Left ventricle myocardium superior (tissue), 1 donor: ENCODE measurements at regions not wholly inside any gene's neighbourhood (a gene's known extent, or its start where the extent isn't known, plus 50 kb on each side); places are given as distances from the start of the nearest gene placed in this dataset.
"Not testable (repeated sequence)": the region's sequence is repeated elsewhere in the genome, so short reads cannot be mapped to it uniquely, and the experiment has no call there.

Experiments used
- ATAC-seq: fragments of 200-7000 bp; cut with Tn5 transposase; one replicate; pipeline ENCODE4 v1.9.1; 2020; ENCODE audit warnings: mild to moderate bottlenecking, moderate library complexity
- DNase-seq: peaks from one replicate; pipeline ENCODE4 v3.0.0-alpha.2; 2020
- intact Hi-C: fragments of 100-400 bp; cut with micrococcal nuclease; formaldehyde crosslinking; loops from one replicate; pipeline ENCODE4 v1.11.0; 2022
- donor health status: DM: no; HTN: yes; CAD: no; lungs with severe emphysema.

DNA sequence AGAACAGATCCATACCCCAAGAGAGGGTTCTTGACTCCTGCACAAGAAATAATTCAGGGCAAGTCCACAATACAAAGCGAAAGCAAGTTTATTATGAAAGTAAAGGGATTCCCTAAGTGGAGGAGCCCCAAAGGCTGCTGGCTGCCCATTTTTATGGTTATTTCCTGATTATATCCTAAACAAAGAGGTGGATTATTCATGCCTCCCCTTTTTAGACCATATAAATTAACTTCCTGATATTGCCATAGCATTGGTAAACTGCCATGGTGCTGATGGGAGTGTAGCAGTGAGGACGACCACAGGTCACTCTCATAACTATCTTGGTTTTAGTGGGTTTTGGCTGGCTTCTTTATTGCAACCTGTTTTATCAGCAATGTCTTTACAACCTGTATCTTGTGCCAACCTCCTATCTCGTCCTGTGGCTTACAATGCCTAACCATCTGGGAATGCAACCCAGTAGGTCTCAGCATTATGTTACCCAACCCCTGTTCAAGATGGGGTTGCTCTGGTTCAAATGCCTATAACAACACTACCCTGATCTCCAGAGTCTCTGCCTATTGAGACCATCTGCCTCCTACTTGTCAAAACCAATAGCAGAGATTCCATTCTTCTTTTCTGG is 154.4 kb upstream of the GRAMD2B start:
- ATAC-seq (peak; percentile 24), DNase-seq (no peak)
- intact Hi-C loops, result no loop called here

DNA sequence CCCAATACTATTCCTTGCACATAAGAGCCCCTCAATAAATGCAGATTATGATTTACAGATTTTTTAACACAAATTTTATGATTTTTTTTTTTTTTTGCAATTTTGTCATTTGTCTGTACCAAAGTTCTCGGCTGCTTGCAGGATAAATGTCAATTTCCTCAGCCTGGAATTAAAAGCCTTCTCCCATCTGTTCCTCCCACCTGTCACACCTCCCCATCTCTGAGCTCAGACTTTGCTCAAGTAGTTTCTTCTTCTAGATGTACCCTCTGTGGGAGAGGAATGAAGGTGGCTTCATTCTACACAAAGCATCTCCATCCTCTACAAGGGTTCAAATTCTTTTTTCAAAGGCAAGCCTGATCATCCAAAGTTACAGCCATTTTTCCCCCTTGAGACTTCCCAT is 153.7 kb upstream of the GRAMD2B start:
- intact Hi-C loops, result no loop called here
- no peak for ATAC-seq
- DNase-seq, result no peak

DNA sequence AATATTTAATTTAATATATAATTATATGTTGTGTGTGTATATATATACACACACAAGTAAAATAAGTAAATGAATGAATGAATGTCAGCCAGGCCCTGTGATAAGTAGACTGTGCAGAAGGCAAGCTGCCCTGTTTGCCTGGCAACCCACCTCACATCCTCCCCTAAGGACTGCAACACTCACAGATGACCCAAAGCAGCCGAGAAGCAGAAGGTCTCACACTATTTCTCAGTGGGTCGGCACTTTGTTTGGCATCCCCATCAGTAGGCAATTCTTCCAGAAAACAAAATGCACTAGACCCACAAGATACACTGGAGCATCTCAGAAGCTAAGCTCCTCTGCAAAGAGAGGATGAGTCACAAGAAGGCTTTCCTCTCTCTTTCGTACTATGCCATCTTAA is 152.1 kb upstream of the GRAMD2B start:
- no peak for DNase-seq
- no peak for ATAC-seq
- intact Hi-C loops, result no loop called here

GRCh38 chr5:126274076-126274762 is 149.0 kb upstream of the GRAMD2B start:
- DNase-seq (no peak), ATAC-seq (no peak)
- intact Hi-C loops, result no loop called here

DNA sequence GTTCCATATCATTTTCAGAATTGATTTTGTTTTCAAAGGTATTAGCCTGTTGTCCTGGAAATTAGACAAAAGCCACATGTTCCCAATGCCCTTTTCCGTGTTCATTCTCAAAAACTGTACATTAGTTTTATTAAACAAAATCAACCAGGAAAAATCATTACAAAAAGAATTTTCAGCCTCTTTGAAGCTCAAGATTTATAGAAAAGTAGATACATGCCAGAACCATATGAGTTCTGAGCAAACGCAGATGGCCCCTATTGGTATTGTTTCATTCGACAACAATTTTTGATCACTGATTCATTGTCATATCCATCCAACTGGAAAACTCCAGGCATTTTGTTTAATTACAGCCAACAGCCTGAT is 148.5 kb upstream of the GRAMD2B start:
- intact Hi-C loops, result no loop called here
- no peak for DNase-seq
- ATAC-seq, result no peak

- no peak for DNase-seq
- intact Hi-C loops, result no loop called here
- no peak for ATAC-seq
Measured at GRCh38 chr5:126277762-126278161, 145.4 kb upstream of the GRAMD2B start.

- intact Hi-C loops, result no loop called here
- DNase-seq (peak; percentile 29), ATAC-seq (peak; percentile 97)
Measured at GRCh38 chr5:126280343-126280742, 142.9 kb upstream of the GRAMD2B start.

DNA sequence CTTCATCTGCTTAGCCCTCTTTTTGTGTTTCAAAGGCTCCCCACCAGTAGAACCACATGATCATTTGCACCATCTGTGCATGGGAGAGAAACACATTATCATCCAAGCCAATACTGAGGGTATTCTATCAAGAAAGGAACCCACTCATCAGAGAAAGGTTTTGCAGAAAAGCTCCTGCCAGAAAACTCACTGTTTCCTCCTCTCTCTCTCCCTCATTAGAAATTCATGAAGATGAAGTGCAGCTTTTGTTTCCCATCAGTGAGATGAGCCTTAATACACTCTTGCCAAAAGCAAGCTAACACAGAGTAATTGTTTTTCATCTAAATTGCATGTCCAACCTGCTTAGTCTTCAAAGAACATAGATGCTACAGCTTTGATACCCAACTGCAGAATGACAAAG is 142.4 kb upstream of the GRAMD2B start:
- intact Hi-C loops, result no loop called here
- DNase-seq (no peak), ATAC-seq (no peak)

- intact Hi-C loops, result no loop called here
- ATAC-seq (no peak), DNase-seq (no peak)
Measured at GRCh38 chr5:126284977-126285696, 138.1 kb upstream of the GRAMD2B start.

DNA sequence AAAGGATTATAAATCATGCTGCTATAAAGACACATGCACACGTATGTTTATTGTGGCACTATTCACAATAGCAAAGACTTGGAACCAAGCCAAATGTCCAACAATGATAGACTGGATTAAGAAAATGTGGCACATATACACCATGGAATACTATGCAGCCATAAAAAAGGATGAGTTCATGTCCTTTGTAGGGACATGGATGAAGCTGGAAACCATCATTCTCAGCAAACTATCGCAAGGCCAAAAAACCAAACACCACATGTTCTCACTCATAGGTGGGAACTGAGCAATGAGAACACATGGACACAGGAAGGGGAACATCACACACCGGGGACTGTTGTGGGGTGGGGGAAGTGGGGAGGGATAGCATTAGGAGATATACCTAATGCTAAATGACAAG is 127.1 kb upstream of the GRAMD2B start:
- ATAC-seq, DNase-seq, intact Hi-C loops: not testable (repeated sequence)

DNA sequence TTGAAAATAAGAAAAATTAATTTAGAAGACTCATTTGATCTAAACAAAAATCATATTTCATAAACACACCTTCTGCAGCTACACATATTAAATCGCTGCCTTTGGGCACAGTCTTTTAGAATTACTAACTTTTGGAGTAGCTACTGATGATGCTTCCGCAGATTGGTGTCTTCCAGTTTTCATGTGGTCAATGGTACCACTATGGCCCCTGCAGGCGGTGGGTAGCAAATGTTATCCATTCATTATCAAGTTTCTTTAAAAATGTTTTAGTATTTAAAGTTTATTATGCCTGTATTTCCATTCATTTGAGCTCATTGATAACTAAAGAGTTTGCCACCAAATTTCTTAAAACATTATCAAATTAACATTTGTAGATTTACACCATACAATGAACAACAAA is 122.9 kb upstream of the GRAMD2B start:
- intact Hi-C loops, result no loop called here
- no peak for DNase-seq
- no peak for ATAC-seq

DNA sequence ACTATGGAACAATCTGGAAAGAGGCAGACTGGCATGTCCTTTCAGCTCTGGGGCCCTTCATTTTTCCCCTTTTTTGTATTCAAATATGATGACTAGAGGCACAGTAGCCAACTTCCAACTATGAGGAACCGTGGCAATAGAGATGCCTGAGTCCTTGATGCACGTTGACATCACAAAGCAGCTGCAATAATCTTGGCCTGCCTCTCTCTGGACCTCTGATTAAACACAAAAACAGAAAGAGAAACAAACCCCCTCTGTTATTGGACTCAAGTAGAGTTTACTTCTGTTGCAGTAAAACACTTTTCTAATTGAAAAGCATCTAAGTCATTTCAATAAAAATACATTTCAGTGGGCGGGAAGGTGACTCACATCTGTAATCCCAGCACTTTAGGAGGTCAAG is 122.2 kb upstream of the GRAMD2B start:
- ATAC-seq (no peak), DNase-seq (no peak)
- intact Hi-C loops, result no loop called here

GRCh38 chr5:126309860-126310259 is 113.3 kb upstream of the GRAMD2B start:
- intact Hi-C loops, result no loop called here
- no peak for ATAC-seq
- DNase-seq, result no peak

DNA sequence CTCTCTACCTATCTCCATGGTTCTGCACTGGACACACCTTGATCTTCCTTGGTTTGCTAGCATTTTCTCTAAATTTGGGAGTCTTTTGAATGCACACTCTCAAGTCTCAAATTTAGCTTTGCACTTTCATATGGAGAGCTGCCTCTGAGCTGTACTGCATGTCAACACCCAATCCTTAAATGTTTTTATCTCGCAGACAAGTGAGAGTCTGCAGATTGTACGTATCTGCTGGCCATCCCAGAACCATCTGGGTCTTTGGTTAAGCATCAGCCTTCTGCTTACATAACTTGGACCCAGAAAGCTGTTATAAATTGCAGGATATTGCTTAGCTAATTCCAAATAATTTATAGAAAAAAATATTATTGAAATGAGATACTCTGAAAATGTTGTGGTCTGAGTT is 111.4 kb upstream of the GRAMD2B start:
- no peak for ATAC-seq

DNA sequence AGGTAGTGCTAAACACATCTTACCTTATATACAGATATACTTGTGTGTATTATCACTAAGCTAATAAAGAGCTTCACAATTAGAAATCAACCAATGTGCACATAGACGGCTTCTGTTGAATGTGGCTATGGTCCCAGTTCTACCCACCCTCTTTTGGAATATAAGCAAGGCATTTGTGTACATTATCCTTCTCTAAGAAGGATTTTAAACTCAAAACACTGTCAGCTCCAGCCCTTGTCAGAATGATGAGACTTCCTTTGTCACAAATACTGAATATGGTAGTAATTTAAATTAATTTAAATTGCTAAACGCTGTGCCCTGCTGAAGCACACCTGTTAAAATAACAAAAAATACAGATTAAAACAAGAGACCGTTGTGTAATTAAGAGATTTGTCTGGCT is 107.9 kb upstream of the GRAMD2B start:
- intact Hi-C loops, result no loop called here
- no peak for ATAC-seq
- DNase-seq, result no peak

More for the DNA sequence above, 111.4 kb upstream of the GRAMD2B start:
- DNase-seq, result no peak
- intact Hi-C loops, result no loop called here

- DNase-seq, result no peak
- intact Hi-C loops, result no loop called here
- ATAC-seq, result no peak
Measured at GRCh38 chr5:126332326-126332725, 90.9 kb upstream of the GRAMD2B start.

- ATAC-seq, result no peak
- intact Hi-C loops, result loop anchor here (5.0 kb wide), 1 partner anchor 208 kb away; no protein-coding TSS in a partner anchor
Measured at GRCh38 chr5:126334760-126335159, 88.4 kb upstream of the GRAMD2B start.

DNA sequence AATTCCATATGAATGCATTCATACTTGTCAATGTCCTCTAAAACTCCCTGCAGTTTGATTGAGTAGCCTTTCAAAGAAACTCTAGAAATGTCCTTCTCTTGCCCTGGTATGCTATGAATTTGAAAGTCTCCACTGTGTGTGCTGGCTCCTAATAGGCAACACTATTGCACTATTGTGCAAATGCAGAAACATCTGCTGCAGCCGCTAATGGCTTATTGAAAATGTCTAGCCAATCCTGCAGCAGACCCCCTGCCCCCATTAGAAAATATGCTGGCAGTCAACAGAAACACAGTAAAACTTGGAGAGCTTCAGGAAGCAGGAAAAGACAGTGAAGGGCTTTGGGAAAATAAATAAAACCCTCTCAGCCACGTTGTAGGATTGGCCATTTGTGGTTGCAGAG is 87.3 kb upstream of the GRAMD2B start:
- intact Hi-C loops, result loop anchor here (5.0 kb wide), 1 partner anchor 206 kb away; no protein-coding TSS in a partner anchor
- ATAC-seq, result no peak
- DNase-seq, result no peak

More at GRCh38 chr5:126334760-126335159, 88.4 kb upstream of the GRAMD2B start:
- DNase-seq, result no peak

- intact Hi-C loops, result loop anchor here (5.0 kb wide), 1 partner anchor 204 kb away; no protein-coding TSS in a partner anchor
- DNase-seq (no peak), ATAC-seq (no peak)
Measured at GRCh38 chr5:126338635-126339034, 84.6 kb upstream of the GRAMD2B start.

DNA sequence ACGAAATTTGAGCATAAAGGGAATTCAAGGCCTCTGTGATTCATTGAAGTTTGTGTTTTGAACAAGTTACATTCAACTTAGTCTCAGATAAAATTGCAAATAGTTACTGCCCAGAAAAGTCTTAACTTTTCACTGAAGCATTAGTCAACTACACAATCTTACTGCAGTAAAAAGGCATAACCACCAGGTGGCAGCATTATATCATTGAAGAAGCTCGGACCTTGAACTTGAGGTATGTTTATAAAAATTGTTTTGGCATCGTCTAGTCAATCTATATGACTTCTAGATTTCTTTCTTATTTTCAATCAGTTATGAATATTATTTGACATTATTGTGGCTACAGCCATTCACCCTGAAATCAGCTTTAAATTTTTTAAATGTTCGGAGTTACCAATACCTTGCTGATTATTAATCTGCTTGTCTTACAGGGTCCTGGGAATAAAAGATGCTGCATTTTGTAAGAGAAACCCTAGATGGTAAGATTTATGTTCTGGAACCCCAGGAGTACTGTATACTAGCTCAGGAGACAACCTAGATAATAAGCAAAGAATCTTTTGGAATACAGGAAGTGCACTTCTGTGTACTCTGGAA is 83.9 kb upstream of the GRAMD2B start:
- intact Hi-C loops, result loop anchor here (5.0 kb wide), 1 partner anchor 203 kb away; no protein-coding TSS in a partner anchor
- no peak for DNase-seq
- peak; percentile 31 for ATAC-seq
